GM08714 (cell line): ENCODE measurements at regions not wholly inside any gene's neighbourhood (a gene's known extent, or its start where the extent isn't known, plus 50 kb on each side); places are given as distances from the start of the nearest gene placed in this dataset.

Experiments used
- H3K4me3 ChIP-seq: fragments of 200-500 bp; sonication (Bioruptor generic); 2 replicates; pipeline ENCODE4 v1.5.1; 2014; ENCODE audit warnings: mild to moderate bottlenecking, low read length, inconsistent platforms
- ZNF274 ChIP-seq: IDR thresholded peaks from 2 replicates; pipeline ENCODE4 v1.6.1; 2012; ENCODE audit warnings: mild to moderate bottlenecking, low read depth, low read length

- H3K4me3 ChIP-seq: no peak overlapping the region
- no peak for TF ChIP-seq ZNF274
Measured at GRCh38 chr4:164501074-164501473, 252.9 kb upstream of the SMIM31 start.

GRCh38 chr4:164503874-164504273 lies 250.1 kb upstream of the SMIM31 start:
- TF ChIP-seq ZNF274: no peak
- H3K4me3 ChIP-seq: no peak overlapping the region

- no peak overlapping the region for H3K4me3 ChIP-seq
- TF ChIP-seq ZNF274: no peak
Measured at GRCh38 chr4:164508097-164508496, 245.8 kb upstream of the SMIM31 start.

- TF ChIP-seq ZNF274: no peak
- H3K4me3 ChIP-seq: no peak overlapping the region
Measured at GRCh38 chr4:164508771-164509170, 245.2 kb upstream of the SMIM31 start.

- TF ChIP-seq ZNF274: no peak
- no peak overlapping the region for H3K4me3 ChIP-seq
Measured at GRCh38 chr4:164509951-164510350, 244.0 kb upstream of the SMIM31 start.

GRCh38 chr4:164512124-164512523 lies 241.8 kb upstream of the SMIM31 start:
- no peak for TF ChIP-seq ZNF274
- H3K4me3 ChIP-seq: no peak overlapping the region

- TF ChIP-seq ZNF274: no peak
- H3K4me3 ChIP-seq: no peak overlapping the region
Measured at GRCh38 chr4:164514765-164515164, 239.2 kb upstream of the SMIM31 start.

GRCh38 chr4:164524789-164525188 lies 229.1 kb upstream of the SMIM31 start:
- TF ChIP-seq ZNF274: no peak
- H3K4me3 ChIP-seq: no peak overlapping the region

- H3K4me3 ChIP-seq: no peak overlapping the region
- TF ChIP-seq ZNF274: no peak
Measured at GRCh38 chr4:164526933-164527583, 226.9 kb upstream of the SMIM31 start.

GRCh38 chr4:164529058-164529457 lies 224.9 kb upstream of the SMIM31 start:
- no peak for TF ChIP-seq ZNF274
- no peak overlapping the region for H3K4me3 ChIP-seq

GRCh38 chr4:164529486-164529885 lies 224.4 kb upstream of the SMIM31 start:
- no peak for TF ChIP-seq ZNF274
- H3K4me3 ChIP-seq: no peak overlapping the region

- TF ChIP-seq ZNF274: no peak
Measured at GRCh38 chr4:164531336-164531735, 222.6 kb upstream of the SMIM31 start.

GRCh38 chr4:164536814-164537213 lies 217.1 kb upstream of the SMIM31 start:
- no peak overlapping the region for H3K4me3 ChIP-seq
- no peak for TF ChIP-seq ZNF274

More at GRCh38 chr4:164531336-164531735, 222.6 kb upstream of the SMIM31 start:
- no peak overlapping the region for H3K4me3 ChIP-seq

GRCh38 chr4:164538097-164538496 lies 215.8 kb upstream of the SMIM31 start:
- no peak for TF ChIP-seq ZNF274
- H3K4me3 ChIP-seq: no peak overlapping the region

- no peak for TF ChIP-seq ZNF274
- no peak overlapping the region for H3K4me3 ChIP-seq
Measured at GRCh38 chr4:164540987-164541386, 212.9 kb upstream of the SMIM31 start.

GRCh38 chr4:164542431-164542830 lies 211.5 kb upstream of the SMIM31 start:
- H3K4me3 ChIP-seq: no peak overlapping the region

More at GRCh38 chr4:164542431-164542830, 211.5 kb upstream of the SMIM31 start:
- TF ChIP-seq ZNF274: no peak
